Neural progenitor cell (in vitro differentiated cells): ENCODE measurements at regions not wholly inside any gene's neighbourhood (a gene's known extent, or its start where the extent isn't known, plus 50 kb on each side); places are given as distances from the start of the nearest gene placed in this dataset.

Source experiments
- DNase-seq: peaks from one replicate; pipeline ENCODE4 v3.0.0-alpha.2; 2016; ENCODE audit warnings: low spot score
- H2AFZ ChIP-seq: fragments of 200-600 bp; sonication (generic); replicated peaks from 2 replicates; pipeline ENCODE4 v1.6.1; 2016; ENCODE audit warnings: antibody characterized with exemption
- H3F3A ChIP-seq: fragments of 200-600 bp; sonication (generic); 2 replicates; pipeline ENCODE4 v1.6.1; 2016; ENCODE audit warnings: antibody characterized with exemption, low read depth
- H3K27ac ChIP-seq: fragments of 200-600 bp; sonication (generic); 2 replicates; pipeline ENCODE4 v1.5.1; 2016; ENCODE audit warnings: mild to moderate bottlenecking
- H3K27me3 ChIP-seq: fragments of 200-600 bp; sonication (generic); 2 replicates; pipeline ENCODE4 v1.6.1; 2016; ENCODE audit warnings: mild to moderate bottlenecking, moderate library complexity
- H3K36me3 ChIP-seq: fragments of 200-600 bp; sonication (generic); 2 replicates; pipeline ENCODE4 v1.5.1; 2016
- H3K4me1 ChIP-seq: fragments of 200-600 bp; sonication (generic); 2 replicates; pipeline ENCODE4 v1.6.1; 2016; ENCODE audit warnings: mixed run types
- H3K4me2 ChIP-seq: fragments of 200-600 bp; sonication (generic); 2 replicates; pipeline ENCODE4 v1.6.1; 2016
- H3K4me3 ChIP-seq: fragments of 200-600 bp; sonication (generic); 2 replicates; pipeline ENCODE4 v1.5.1; 2016
- H3K79me2 ChIP-seq: fragments of 200-600 bp; sonication (generic); 2 replicates; pipeline ENCODE4 v1.6.1; 2016; ENCODE audit warnings: low read depth
- H3K9ac ChIP-seq: fragments of 200-600 bp; sonication (generic); 2 replicates; pipeline ENCODE4 v1.6.1; 2016
- H3K9me3 ChIP-seq: fragments of 200-600 bp; sonication (generic); 2 replicates; pipeline ENCODE4 v1.5.1; 2016; ENCODE audit warnings: low read depth
- H4K20me1 ChIP-seq: fragments of 200-600 bp; sonication (generic); 2 replicates; pipeline ENCODE4 v1.6.1; 2016; ENCODE audit warnings: low read depth
- H3K27ac Mint-ChIP-seq: 3 replicates; pipeline ENCODE4 v1.8.0; 2021; ENCODE audit warnings: mixed read lengths
- H3K27me3 Mint-ChIP-seq: 2 replicates; pipeline ENCODE4 v1.8.0; 2022; ENCODE audit warnings: low read depth, mild to moderate bottlenecking, inconsistent platforms, moderate library complexity, mixed read lengths; ENCODE audit not compliant: insufficient read depth
- H3K36me3 Mint-ChIP-seq: 3 replicates; pipeline ENCODE4 v1.8.0; 2021; ENCODE audit warnings: mixed read lengths
- H3K4me1 Mint-ChIP-seq: 3 replicates; pipeline ENCODE4 v1.8.0; 2021; ENCODE audit warnings: mixed read lengths
- H3K4me3 Mint-ChIP-seq: 3 replicates; pipeline ENCODE4 v1.8.0; 2021; ENCODE audit warnings: mild to moderate bottlenecking, moderate library complexity, mixed read lengths
- H3K9me3 Mint-ChIP-seq: 3 replicates; pipeline ENCODE4 v1.8.0; 2020; ENCODE audit warnings: mixed read lengths
- EZH2 ChIP-seq: fragments of 200-600 bp; sonication (generic); IDR thresholded peaks from 2 replicates; pipeline ENCODE4 v1.6.1; 2017; ENCODE audit warnings: antibody characterized with exemption, mild to moderate bottlenecking, moderate library complexity
- EZH2phosphoT487 ChIP-seq: fragments of 200-600 bp; sonication (generic); IDR thresholded peaks from 2 replicates; pipeline ENCODE4 v1.6.1; 2017; ENCODE audit warnings: antibody characterized with exemption
- TF ChIP-seq, protein P1 (sequence below): fragments of 200-600 bp; sonication (generic); IDR thresholded peaks from 2 replicates; pipeline ENCODE4 v1.5.1; 2017; ENCODE audit warnings: antibody characterized with exemption, mild to moderate bottlenecking

DNA sequence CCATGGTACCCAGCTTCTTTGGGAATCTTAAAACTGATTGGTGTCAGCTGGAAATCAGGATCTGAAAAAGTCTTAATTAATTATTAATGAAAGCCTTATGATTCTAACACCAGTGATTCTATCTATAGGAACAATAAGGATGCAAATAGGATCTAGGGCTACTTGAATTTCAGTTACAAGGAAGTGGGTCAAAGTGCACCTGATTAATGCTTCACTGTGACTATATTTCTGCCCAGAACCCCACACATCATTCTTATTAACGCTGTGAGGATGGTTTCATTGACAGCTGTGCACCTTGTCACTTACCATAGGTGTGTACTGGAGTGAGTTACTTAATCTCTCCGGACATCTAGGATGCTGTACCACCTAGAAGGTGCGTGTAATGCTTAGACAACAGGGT, 99.8 kb upstream of the ETV3 start:
- Histone ChIP-seq H4K20me1 (no peaks in the 10 kb centered on the region), H3K27me3 (no peaks in the 10 kb centered on the region), H3K27ac (no peak overlapping the region), H3K79me2 (no peaks in the 10 kb centered on the region), H3F3A (no peaks in the 10 kb centered on the region), H3K9ac (no peak overlapping the region), H3K4me2 (no peak overlapping the region), H2AFZ (no peak overlapping the region), H3K4me1 (peaks cover 5% of the 10 kb centered on the region), H3K4me3 (no peak overlapping the region), H3K36me3 (no peaks in the 10 kb centered on the region), H3K9me3 (no peaks in the 10 kb centered on the region)
- Mint-ChIP-seq H3K9me3 (no peaks in the 10 kb centered on the region), H3K27me3 (peaks cover 2% of the 10 kb centered on the region), H3K36me3 (no peaks in the 10 kb centered on the region), H3K27ac (no peak overlapping the region), H3K4me1 (no peaks in the 10 kb centered on the region), H3K4me3 (no peak overlapping the region)
- no peak for TF ChIP-seq EZH2
- TF ChIP-seq EZH2phosphoT487 = no peak
- TF ChIP-seq, protein P1, sequence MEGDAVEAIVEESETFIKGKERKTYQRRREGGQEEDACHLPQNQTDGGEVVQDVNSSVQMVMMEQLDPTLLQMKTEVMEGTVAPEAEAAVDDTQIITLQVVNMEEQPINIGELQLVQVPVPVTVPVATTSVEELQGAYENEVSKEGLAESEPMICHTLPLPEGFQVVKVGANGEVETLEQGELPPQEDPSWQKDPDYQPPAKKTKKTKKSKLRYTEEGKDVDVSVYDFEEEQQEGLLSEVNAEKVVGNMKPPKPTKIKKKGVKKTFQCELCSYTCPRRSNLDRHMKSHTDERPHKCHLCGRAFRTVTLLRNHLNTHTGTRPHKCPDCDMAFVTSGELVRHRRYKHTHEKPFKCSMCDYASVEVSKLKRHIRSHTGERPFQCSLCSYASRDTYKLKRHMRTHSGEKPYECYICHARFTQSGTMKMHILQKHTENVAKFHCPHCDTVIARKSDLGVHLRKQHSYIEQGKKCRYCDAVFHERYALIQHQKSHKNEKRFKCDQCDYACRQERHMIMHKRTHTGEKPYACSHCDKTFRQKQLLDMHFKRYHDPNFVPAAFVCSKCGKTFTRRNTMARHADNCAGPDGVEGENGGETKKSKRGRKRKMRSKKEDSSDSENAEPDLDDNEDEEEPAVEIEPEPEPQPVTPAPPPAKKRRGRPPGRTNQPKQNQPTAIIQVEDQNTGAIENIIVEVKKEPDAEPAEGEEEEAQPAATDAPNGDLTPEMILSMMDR = no peak
- no peak for DNase-seq

DNA sequence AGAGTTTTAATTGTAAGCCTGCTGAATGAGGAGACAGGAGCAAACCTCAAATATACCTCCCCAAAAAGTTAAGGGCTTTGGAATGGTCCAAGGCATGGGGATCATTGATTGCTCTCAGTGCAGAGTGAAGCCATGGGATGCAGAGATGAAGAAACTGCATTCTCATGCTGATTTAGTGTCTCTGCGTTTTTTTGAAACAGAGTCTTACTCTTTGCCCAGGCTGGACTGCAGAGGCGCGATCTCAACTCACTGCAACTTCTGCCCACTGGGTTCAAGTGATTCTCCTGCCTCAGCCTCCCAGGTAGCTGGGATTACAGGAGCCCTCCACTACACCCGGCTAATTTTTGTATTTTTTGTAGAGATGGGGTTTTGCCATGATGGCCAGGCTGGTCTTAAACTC, 99.3 kb upstream of the ETV3 start:
- peaks cover 2% of the 10 kb centered on the region for H3K27me3 Mint-ChIP-seq
- H2AFZ ChIP-seq = no peak overlapping the region
- no peak overlapping the region for H3K9ac ChIP-seq
- H3K4me1 Mint-ChIP-seq = no peaks in the 10 kb centered on the region
- no peaks in the 10 kb centered on the region for H3K27me3 ChIP-seq
- TF ChIP-seq EZH2phosphoT487 (no peak), EZH2 (no peak)
- TF ChIP-seq, protein P1 = no peak
- no peak overlapping the region for H3K4me2 ChIP-seq
- no peak overlapping the region for H3K4me3 ChIP-seq
- no peaks in the 10 kb centered on the region for H3K9me3 Mint-ChIP-seq
- H3K79me2 ChIP-seq = no peaks in the 10 kb centered on the region
- no peak overlapping the region for H3K4me3 Mint-ChIP-seq
- H3K27ac Mint-ChIP-seq = no peak overlapping the region
- H3K9me3 ChIP-seq = no peaks in the 10 kb centered on the region
- no peak overlapping the region for H3K27ac ChIP-seq
- H3F3A ChIP-seq = no peaks in the 10 kb centered on the region
- no peaks in the 10 kb centered on the region for H3K36me3 ChIP-seq
- no peaks in the 10 kb centered on the region for H4K20me1 ChIP-seq
- H3K36me3 Mint-ChIP-seq = no peaks in the 10 kb centered on the region
- peaks cover 5% of the 10 kb centered on the region for H3K4me1 ChIP-seq
- no peak for DNase-seq

DNA sequence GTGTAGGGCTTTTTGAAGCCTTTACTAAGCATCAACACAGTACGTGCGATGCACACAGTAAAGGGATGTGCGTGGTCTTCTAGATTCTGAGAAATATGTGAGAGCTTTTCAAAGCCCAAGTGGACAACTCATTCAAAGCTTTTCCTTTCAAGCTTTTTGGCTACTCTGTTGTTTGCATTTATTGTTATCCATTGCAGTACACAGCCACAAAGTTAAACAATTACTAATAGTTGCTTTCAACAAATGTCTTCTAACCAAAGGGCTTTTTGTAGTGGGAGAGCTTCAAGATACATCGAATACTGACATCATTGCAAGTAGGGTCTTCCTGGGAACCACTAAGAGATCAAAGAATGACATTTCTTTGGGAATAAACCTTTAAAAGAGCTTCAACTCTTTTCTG, 97.9 kb upstream of the ETV3 start:
- Mint-ChIP-seq H3K36me3 (no peaks in the 10 kb centered on the region), H3K9me3 (no peaks in the 10 kb centered on the region), H3K4me3 (no peak overlapping the region), H3K27ac (no peak overlapping the region), H3K27me3 (peaks cover 2% of the 10 kb centered on the region), H3K4me1 (no peaks in the 10 kb centered on the region)
- Histone ChIP-seq H3K4me1 (peaks cover 5% of the 10 kb centered on the region), H3K4me2 (no peak overlapping the region), H3K4me3 (no peak overlapping the region), H3K79me2 (no peaks in the 10 kb centered on the region), H3K27ac (no peak overlapping the region), H3F3A (no peaks in the 10 kb centered on the region), H2AFZ (no peak overlapping the region), H3K27me3 (no peaks in the 10 kb centered on the region), H3K9me3 (no peaks in the 10 kb centered on the region), H4K20me1 (no peaks in the 10 kb centered on the region), H3K9ac (no peak overlapping the region), H3K36me3 (no peaks in the 10 kb centered on the region)
- no peak for DNase-seq
- no peak for TF ChIP-seq EZH2
- TF ChIP-seq, protein P1 = no peak
- no peak for TF ChIP-seq EZH2phosphoT487

DNA sequence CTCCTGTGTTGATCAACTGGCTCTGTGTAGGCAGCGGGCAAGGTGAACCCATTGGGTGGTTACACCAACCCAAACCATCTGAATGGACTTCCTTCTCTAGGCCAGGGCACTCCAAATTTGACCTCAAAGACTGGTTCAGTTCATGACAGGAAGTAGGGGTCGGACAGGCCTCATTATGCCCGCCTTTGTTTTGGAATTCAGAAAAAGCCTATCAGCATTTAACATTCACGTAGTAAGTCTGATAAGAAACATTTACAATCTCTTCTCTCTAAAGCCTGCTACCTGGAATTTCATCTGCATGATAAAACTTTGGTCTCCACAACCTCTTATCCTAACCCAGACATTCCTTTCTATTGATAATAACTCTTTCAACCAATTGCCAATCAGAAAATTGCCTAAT, 97.1 kb upstream of the ETV3 start:
- Histone ChIP-seq H3K4me1 (peaks cover 5% of the 10 kb centered on the region), H3K27ac (no peak overlapping the region), H4K20me1 (no peaks in the 10 kb centered on the region), H3K9me3 (no peaks in the 10 kb centered on the region), H3K4me2 (no peak overlapping the region), H3K27me3 (no peaks in the 10 kb centered on the region), H2AFZ (peak overlapping the region; percentile 28), H3F3A (no peaks in the 10 kb centered on the region), H3K79me2 (no peaks in the 10 kb centered on the region), H3K36me3 (no peaks in the 10 kb centered on the region), H3K4me3 (no peak overlapping the region), H3K9ac (no peak overlapping the region)
- TF ChIP-seq EZH2phosphoT487 (no peak), EZH2 (no peak)
- TF ChIP-seq, protein P1 = no peak
- Mint-ChIP-seq H3K27me3 (peaks cover 2% of the 10 kb centered on the region), H3K4me1 (no peaks in the 10 kb centered on the region), H3K4me3 (no peak overlapping the region), H3K36me3 (no peaks in the 10 kb centered on the region), H3K9me3 (no peaks in the 10 kb centered on the region), H3K27ac (no peak overlapping the region)
- DNase-seq = no peak
